ENCODE measurements at regions not wholly inside any gene's neighbourhood (a gene's known extent, or its start where the extent isn't known, plus 50 kb on each side); places are given as distances from the start of the nearest gene placed in this dataset.

GRCh38 chr18:25422230-25422629 lies 70.3 kb upstream of the ZNF521 start:
- TF ChIP-seq CTCF (IDR thresholded peaks at IDR 0.05; ENCODE audit: unreplicated experiment) = no peak
- H3K4me1 Mint-ChIP-seq (ENCODE audit: unreplicated experiment) = peaks cover 2% of the 10 kb centered on the region
- H3K4me3 Mint-ChIP-seq (ENCODE audit: unreplicated experiment) = no peak overlapping the region

GRCh38 chr18:25420077-25420825 lies 68.3 kb upstream of the ZNF521 start:
- H3K4me3 Mint-ChIP-seq (ENCODE audit: unreplicated experiment) = no peak overlapping the region

More at GRCh38 chr18:25422230-25422629, 70.3 kb upstream of the ZNF521 start:
- Mint-ChIP-seq H3K27me3 (ENCODE audit: unreplicated experiment) (no peaks in the 10 kb centered on the region), H3K36me3 (ENCODE audit: low read depth, unreplicated experiment) (peaks cover 4% of the 10 kb centered on the region), H3K27ac (ENCODE audit: unreplicated experiment) (no peak overlapping the region), H3K9me3 (ENCODE audit: unreplicated experiment) (no peaks in the 10 kb centered on the region)
- DNase-seq (ENCODE audit: low spot score) = no peak

GRCh38 chr18:25416374-25416773 lies 64.4 kb upstream of the ZNF521 start:
- Mint-ChIP-seq H3K27me3 (ENCODE audit: unreplicated experiment) (no peaks in the 10 kb centered on the region), H3K27ac (ENCODE audit: unreplicated experiment) (no peak overlapping the region), H3K36me3 (ENCODE audit: low read depth, unreplicated experiment) (no peaks in the 10 kb centered on the region), H3K9me3 (ENCODE audit: unreplicated experiment) (no peaks in the 10 kb centered on the region), H3K4me1 (ENCODE audit: unreplicated experiment) (peaks cover 2% of the 10 kb centered on the region), H3K4me3 (ENCODE audit: unreplicated experiment) (no peak overlapping the region)
- no peak for TF ChIP-seq CTCF (IDR thresholded peaks at IDR 0.05; ENCODE audit: unreplicated experiment)
- DNase-seq (ENCODE audit: low spot score) = no peak

More at GRCh38 chr18:25420077-25420825, 68.3 kb upstream of the ZNF521 start:
- H3K27ac Mint-ChIP-seq (ENCODE audit: unreplicated experiment) = no peak overlapping the region
- H3K4me1 Mint-ChIP-seq (ENCODE audit: unreplicated experiment) = peaks cover 2% of the 10 kb centered on the region
- H3K9me3 Mint-ChIP-seq (ENCODE audit: unreplicated experiment) = no peaks in the 10 kb centered on the region
- no peak for DNase-seq (ENCODE audit: low spot score)
- no peaks in the 10 kb centered on the region for H3K27me3 Mint-ChIP-seq (ENCODE audit: unreplicated experiment)
- H3K36me3 Mint-ChIP-seq (ENCODE audit: low read depth, unreplicated experiment) = no peaks in the 10 kb centered on the region
- TF ChIP-seq CTCF (IDR thresholded peaks at IDR 0.05; ENCODE audit: unreplicated experiment) = no peak

GRCh38 chr18:25409971-25410370 lies 58.0 kb upstream of the ZNF521 start:
- Mint-ChIP-seq H3K27ac (ENCODE audit: unreplicated experiment) (no peak overlapping the region), H3K27me3 (ENCODE audit: unreplicated experiment) (no peaks in the 10 kb centered on the region), H3K36me3 (ENCODE audit: low read depth, unreplicated experiment) (no peaks in the 10 kb centered on the region), H3K9me3 (ENCODE audit: unreplicated experiment) (no peaks in the 10 kb centered on the region), H3K4me1 (ENCODE audit: unreplicated experiment) (no peaks in the 10 kb centered on the region), H3K4me3 (ENCODE audit: unreplicated experiment) (no peak overlapping the region)
- no peak for DNase-seq (ENCODE audit: low spot score)
- no peak for TF ChIP-seq CTCF (IDR thresholded peaks at IDR 0.05; ENCODE audit: unreplicated experiment)

- H3K36me3 Mint-ChIP-seq (ENCODE audit: low read depth, unreplicated experiment) = no peaks in the 10 kb centered on the region
- TF ChIP-seq CTCF (IDR thresholded peaks at IDR 0.05; ENCODE audit: unreplicated experiment) = no peak
- no peak for DNase-seq (ENCODE audit: low spot score)
- no peaks in the 10 kb centered on the region for H3K4me1 Mint-ChIP-seq (ENCODE audit: unreplicated experiment)
- no peaks in the 10 kb centered on the region for H3K27me3 Mint-ChIP-seq (ENCODE audit: unreplicated experiment)
- no peak overlapping the region for H3K4me3 Mint-ChIP-seq (ENCODE audit: unreplicated experiment)
- no peaks in the 10 kb centered on the region for H3K9me3 Mint-ChIP-seq (ENCODE audit: unreplicated experiment)
- H3K27ac Mint-ChIP-seq (ENCODE audit: unreplicated experiment) = no peak overlapping the region
Observed at GRCh38 chr18:25408293-25408692, 56.3 kb upstream of the ZNF521 start.
